Sigmoid colon (tissue), 6 donors: ENCODE measurements at regions not wholly inside any gene's neighbourhood (a gene's known extent, or its start where the extent isn't known, plus 50 kb on each side); places are given as distances from the start of the nearest gene placed in this dataset.
A peak's percentile ranks its signal among the peaks of the same experiment; 100 is the strongest.

Experiments
- DNase-seq: peaks from one replicate; pipeline ENCODE4 v3.0.0-alpha.2; 2019
- H3K27ac ChIP-seq, 4 donors: fragments of 200-600 bp; sonication (generic); one replicate each; pipeline ENCODE4 v1.5.1; 2016 to 2019; ENCODE audit warnings: mild to moderate bottlenecking in 1 of 4
- H3K27me3 ChIP-seq, 3 donors: fragments of 200-600 bp; sonication (generic); one replicate each; pipeline ENCODE4 v1.5.1; 2019; ENCODE audit warnings: mild to moderate bottlenecking in 1 of 3
- H3K36me3 ChIP-seq, 4 donors: fragments of 200-600 bp; sonication (generic); one replicate each; pipeline ENCODE4 v1.5.1; 2016 to 2019
- H3K4me1 ChIP-seq, 4 donors: fragments of 200-600 bp; sonication (generic); one replicate each; pipeline ENCODE4 v1.5.1; 2017 to 2019
- H3K4me3 ChIP-seq, 4 donors: fragments of 200-600 bp; sonication (generic); one replicate each; pipeline ENCODE4 v1.5.1; 2017 to 2019; ENCODE audit warnings: mild to moderate bottlenecking in 2 of 4, moderate library complexity in 1 of 4
- H3K9me3 ChIP-seq, 4 donors: fragments of 200-600 bp in 3 of 4; sonication (generic) in 3 of 4; one replicate each; pipeline versions ENCODE4 v1.5.1 to v1.6.1; 2013 to 2019
- CTCF ChIP-seq, 4 experiments: fragments of 450-650 bp in 3 of 4; fragments of 200-600 bp in 1 of 4; IDR thresholded peaks; one replicate each; pipeline ENCODE4 v1.5.1; 2016 to 2019; ENCODE audit warnings: antibody characterized with exemption in 4 of 4, mild to moderate bottlenecking in 3 of 4, moderate library complexity in 2 of 4
- EP300 ChIP-seq, 4 donors: sonication (generic); formaldehyde crosslinking; IDR thresholded peaks; one replicate each; pipeline ENCODE4 v1.6.1; 2017; ENCODE audit warnings: antibody characterized with exemption in 4 of 4
- POLR2A ChIP-seq, 2 donors: fragments of 450-650 bp; IDR thresholded peaks; one replicate each; pipeline ENCODE4 v1.6.1; 2016; ENCODE audit warnings: antibody characterized with exemption in 2 of 2, mild to moderate bottlenecking in 2 of 2, moderate library complexity in 2 of 2
- POLR2AphosphoS5 ChIP-seq, 4 donors: sonication (generic); formaldehyde crosslinking; IDR thresholded peaks; one replicate each; pipeline ENCODE4 v1.6.1; 2017; ENCODE audit warnings: antibody characterized with exemption in 4 of 4
- WGBS, 2 donors: extraction: QIAGEN DNeasy Blood & Tissue Kit; methylation state at CpG; one replicate each; pipeline ENCODE4 v1.1.7; 2013; 5-methylcytosine and 5-hydroxymethylcytosine counted together
- intact Hi-C: fragments of 100-400 bp; cut with DNase I; formaldehyde crosslinking; loops from one replicate; pipeline ENCODE4 v1.15.1; 2023
- donor health status: healthy with polysubstance abuse.
- donor health status: healthy.

DNA sequence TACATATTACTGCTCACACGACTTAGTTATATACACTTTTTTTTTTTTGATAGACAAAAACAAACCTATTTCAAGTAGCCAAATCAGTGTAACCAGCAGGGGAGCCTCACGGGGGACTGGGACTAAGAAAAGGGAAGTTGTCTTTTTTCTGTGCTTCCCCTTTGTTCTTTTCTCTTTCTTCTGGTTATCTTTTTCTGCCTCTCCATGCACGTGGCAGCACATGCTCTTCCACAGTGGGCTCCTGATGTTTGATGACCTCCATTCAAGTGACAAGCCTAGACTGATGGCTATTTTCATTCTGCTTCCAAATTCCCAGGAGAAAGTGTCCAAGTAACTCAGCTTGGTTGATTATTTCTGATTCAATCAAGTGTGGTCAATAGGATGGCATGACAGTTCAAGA, 98.2 kb upstream of the STK39 start:
- TF ChIP-seq CTCF (IDR thresholded peaks at IDR 0.05), result no peak
- no peak for TF ChIP-seq POLR2AphosphoS5 (IDR thresholded peaks at IDR 0.05)
- TF ChIP-seq EP300 (IDR thresholded peaks at IDR 0.05), result no peak
- TF ChIP-seq POLR2A (IDR thresholded peaks at IDR 0.05), result no peak
- no peak for DNase-seq
- WGBS, 2 donors, result 49 to 81% methylated on average over 3 of the region's 3 CpGs
- Histone ChIP-seq H3K4me1 (peaks cover 0 to 5% (median 2%) of the 10 kb centered on the region in 4 donors), H3K27me3 (no peaks in the 10 kb centered on the region), H3K4me3 (no peak overlapping the region), H3K36me3 (no peaks in the 10 kb centered on the region), H3K27ac (no peak overlapping the region), H3K9me3 (no peaks in the 10 kb centered on the region)
- intact Hi-C loops, result loop anchor here (5.0 kb wide), 1 partner anchor 347 kb away; no protein-coding TSS in a partner anchor

- H3K27ac ChIP-seq, result no peak overlapping the region
- peaks cover 0 to 5% (median 2%) of the 10 kb centered on the region in 4 donors for H3K4me1 ChIP-seq
- H3K27me3 ChIP-seq, result no peaks in the 10 kb centered on the region
- TF ChIP-seq CTCF (IDR thresholded peaks at IDR 0.05), result peak; percentile 79 to 94 (median 82)
- TF ChIP-seq POLR2AphosphoS5 (IDR thresholded peaks at IDR 0.05), result no peak
- intact Hi-C loops, result loop anchor here (1.0 to 5.0 kb wide), 4 partner anchors 345 to 574 kb away; no protein-coding TSS in a partner anchor
- H3K9me3 ChIP-seq, result no peaks in the 10 kb centered on the region
- DNase-seq, result peak; percentile 82
- H3K4me3 ChIP-seq, result peak overlapping the region; percentile 22 to 52 (median 42)
- H3K36me3 ChIP-seq, result no peaks in the 10 kb centered on the region
- WGBS, 2 donors, result 4 to 20% methylated on average over 13 of the region's 13 CpGs
Observed at GRCh38 chr2:168346725-168347477, 99.5 kb upstream of the STK39 start.

- no peaks in the 10 kb centered on the region for H3K36me3 ChIP-seq
- TF ChIP-seq POLR2AphosphoS5 (IDR thresholded peaks at IDR 0.05), result no peak
- peak in 2 of 4 experiments; percentile 15 to 28 for TF ChIP-seq CTCF (IDR thresholded peaks at IDR 0.05)
- DNase-seq, result no peak
- H3K4me1 ChIP-seq, result peaks cover 0 to 5% (median 2%) of the 10 kb centered on the region in 4 donors
- whole genome bisulfite sequencing, 2 donors, result 42 to 73% methylated on average over 2 of the region's 2 CpGs
- no peak overlapping the region for H3K27ac ChIP-seq
- peaks cover 0 to 3% (median 0%) of the 10 kb centered on the region in 4 donors for H3K9me3 ChIP-seq
- H3K4me3 ChIP-seq, result no peak overlapping the region
- intact Hi-C loops, result loop anchor here (5.0 kb wide), 1 partner anchor 344 kb away; no protein-coding TSS in a partner anchor
- no peaks in the 10 kb centered on the region for H3K27me3 ChIP-seq
Observed at GRCh38 chr2:168348076-168348475, 100.7 kb upstream of the STK39 start.

DNA sequence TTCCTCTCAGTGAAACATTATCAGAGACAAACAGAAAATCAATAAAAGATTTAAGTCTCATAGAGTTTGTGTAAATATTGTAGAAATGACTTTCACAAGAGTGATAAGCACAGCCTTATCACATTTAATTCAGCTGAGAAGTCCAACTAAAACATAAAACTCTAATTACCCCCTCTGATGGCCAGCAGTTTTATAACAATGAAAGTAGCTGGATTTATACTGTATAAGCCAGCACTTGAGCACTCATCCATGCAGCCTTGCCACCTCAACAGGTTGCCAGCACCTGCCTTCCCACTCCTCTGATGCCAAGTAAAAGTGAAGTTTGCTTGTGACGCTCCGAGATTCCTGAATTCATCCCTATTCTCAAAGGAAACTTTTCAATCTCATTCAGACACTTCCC, 103.0 kb upstream of the STK39 start:
- TF ChIP-seq POLR2A (IDR thresholded peaks at IDR 0.05) (no peak), EP300 (IDR thresholded peaks at IDR 0.05) (no peak), CTCF (IDR thresholded peaks at IDR 0.05) (no peak), POLR2AphosphoS5 (IDR thresholded peaks at IDR 0.05) (no peak)
- Histone ChIP-seq H3K27ac (no peak overlapping the region), H3K4me3 (no peak overlapping the region), H3K4me1 (peaks cover 0 to 5% (median 2%) of the 10 kb centered on the region in 4 donors), H3K36me3 (no peaks in the 10 kb centered on the region), H3K27me3 (no peaks in the 10 kb centered on the region), H3K9me3 (peaks cover 0 to 6% (median 0%) of the 10 kb centered on the region in 4 donors)
- intact Hi-C loops, result no loop called here
- 21 to 78% methylated on average over 2 of the region's 2 CpGs for WGBS, 2 donors
- DNase-seq, result no peak
